Stomach (tissue), 4 donors: ENCODE measurements at regions not wholly inside any gene's neighbourhood (a gene's known extent, or its start where the extent isn't known, plus 50 kb on each side); places are given as distances from the start of the nearest gene placed in this dataset.

Experiments
- CTCF ChIP-seq, 7 experiments: fragments of 450-650 bp in 4 of 7; fragments of 200-600 bp in 3 of 7; sonication (generic) in 3 of 7; IDR thresholded peaks; one replicate each; pipeline ENCODE4 v1.5.1; 2016 to 2019; ENCODE audit warnings: antibody characterized with exemption in 7 of 7, control low read depth in 2 of 7, mild to moderate bottlenecking in 1 of 7
- EP300 ChIP-seq: sonication (generic); formaldehyde crosslinking; IDR thresholded peaks from one replicate; pipeline ENCODE4 v1.6.1; 2017; ENCODE audit warnings: antibody characterized with exemption
- POLR2A ChIP-seq, 4 donors: fragments of 450-650 bp; IDR thresholded peaks; one replicate each; pipeline ENCODE4 v1.6.1; 2016; ENCODE audit warnings: antibody characterized with exemption in 4 of 4, control low read depth in 2 of 4, mild to moderate bottlenecking in 1 of 4, moderate library complexity in 1 of 4
- POLR2AphosphoS5 ChIP-seq, 3 donors: sonication (generic); formaldehyde crosslinking; IDR thresholded peaks; one replicate each; pipeline ENCODE4 v1.6.1; 2016; ENCODE audit warnings: antibody characterized with exemption in 3 of 3

DNA sequence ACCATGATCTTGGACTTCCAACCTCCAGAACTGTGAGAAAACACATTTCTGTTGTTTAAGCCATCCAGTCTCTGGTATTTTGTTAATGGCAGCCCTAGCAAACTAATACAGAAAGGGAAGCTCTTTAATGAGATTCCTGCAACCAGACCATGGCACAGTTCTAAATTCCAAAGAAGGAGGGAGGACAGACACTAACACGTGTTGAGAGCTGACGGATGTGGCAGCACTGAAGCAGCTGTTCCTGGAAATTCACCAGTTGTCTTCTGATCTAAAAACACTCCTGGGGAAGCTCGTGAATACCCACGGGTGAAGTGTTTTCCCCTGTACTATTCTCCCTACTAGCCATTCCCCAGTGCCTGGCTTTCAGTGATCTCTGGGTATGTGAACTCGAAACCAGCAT lies 56.7 kb downstream of the RPL22L1 start:
- TF ChIP-seq EP300: no peak
- no peak for TF ChIP-seq CTCF (IDR thresholded peaks at IDR 0.05)
- TF ChIP-seq POLR2A (IDR thresholded peaks at IDR 0.05): no peak
- no peak for TF ChIP-seq POLR2AphosphoS5 (IDR thresholded peaks at IDR 0.05)
